Pons (tissue), 1 donor: ENCODE measurements at regions not wholly inside any gene's neighbourhood (a gene's known extent, or its start where the extent isn't known, plus 50 kb on each side); places are given as distances from the start of the nearest gene placed in this dataset.
"Not testable (repeated sequence)": the region's sequence is repeated elsewhere in the genome, so short reads cannot be mapped to it uniquely, and the experiment has no call there.

ENCODE experiments used
- DNase-seq: peaks from one replicate; pipeline ENCODE4 v3.0.0-alpha.2; 2016; ENCODE audit warnings: low spot score

- DNase-seq, result no peak
Measured at GRCh38 chr9:87781331-87781730, 55.4 kb downstream of the CTSL start.

GRCh38 chr9:87783180-87783579 is 57.3 kb downstream of the CTSL start:
- DNase-seq, result no peak

GRCh38 chr9:87785315-87785970 is 59.5 kb downstream of the CTSL start:
- not testable (repeated sequence) for DNase-seq

GRCh38 chr9:87786423-87786822 is 60.5 kb downstream of the CTSL start:
- no peak for DNase-seq

GRCh38 chr9:87786876-87787275 is 61.0 kb downstream of the CTSL start:
- DNase-seq, result no peak

GRCh38 chr9:87787735-87788134 is 61.8 kb downstream of the CTSL start:
- no peak for DNase-seq

GRCh38 chr9:87792831-87793288 is 66.9 kb downstream of the CTSL start:
- peak; percentile 68 for DNase-seq

GRCh38 chr9:87793292-87793691 is 67.4 kb downstream of the CTSL start:
- DNase-seq, result peak; percentile 25

GRCh38 chr9:87795178-87795577 is 69.3 kb downstream of the CTSL start:
- DNase-seq, result no peak

- no peak for DNase-seq
Measured at GRCh38 chr9:87796196-87796595, 70.3 kb downstream of the CTSL start.

- no peak for DNase-seq
Measured at GRCh38 chr9:87798261-87798833, 72.4 kb downstream of the CTSL start.

- no peak for DNase-seq
Measured at GRCh38 chr9:87799503-87799902, 73.6 kb downstream of the CTSL start.

- no peak for DNase-seq
Measured at GRCh38 chr9:87800456-87800855, 74.5 kb downstream of the CTSL start.

- no peak for DNase-seq
Measured at GRCh38 chr9:87801013-87801412, 75.1 kb downstream of the CTSL start.

- DNase-seq, result no peak
Measured at GRCh38 chr9:87803166-87803565, 77.2 kb downstream of the CTSL start.

- DNase-seq, result no peak
Measured at GRCh38 chr9:87803623-87804345, 77.9 kb downstream of the CTSL start.

GRCh38 chr9:87805259-87805658 is 77.4 kb upstream of the SPATA31E1 start:
- DNase-seq, result no peak

- no peak for DNase-seq
Measured at GRCh38 chr9:87810008-87810407, 72.7 kb upstream of the SPATA31E1 start.

- no peak for DNase-seq
Measured at GRCh38 chr9:87810679-87811178, 71.9 kb upstream of the SPATA31E1 start.

- peak; percentile 25 for DNase-seq
Measured at GRCh38 chr9:87812375-87813118, 70.1 kb upstream of the SPATA31E1 start.

- no peak for DNase-seq
Measured at GRCh38 chr9:87813119-87813463, 69.6 kb upstream of the SPATA31E1 start.

GRCh38 chr9:87816036-87816435 is 66.6 kb upstream of the SPATA31E1 start:
- peak; percentile 66 for DNase-seq
